ENCODE measurements at regions not wholly inside any gene's neighbourhood (a gene's known extent, or its start where the extent isn't known, plus 50 kb on each side); places are given as distances from the start of the nearest gene placed in this dataset.
"Not testable (repeated sequence)": the region's sequence is repeated elsewhere in the genome, so short reads cannot be mapped to it uniquely, and the experiment has no call there.

- H3K4me2 ChIP-seq (ENCODE audit: low read length): no peak overlapping the region
- H3K27me3 ChIP-seq (ENCODE audit: insufficient read depth, low read depth, low read length): no peaks in the 10 kb centered on the region
- H3K4me3 ChIP-seq (ENCODE audit: low read length): no peak overlapping the region
- no peak overlapping the region for H2AFZ ChIP-seq (ENCODE audit: low read depth, low read length)
- H4K20me1 ChIP-seq (ENCODE audit: insufficient read depth): no peaks in the 10 kb centered on the region
- TF ChIP-seq MXI1 (conservative IDR thresholded peaks at IDR 0.05; ENCODE audit: poor library complexity, severe bottlenecking) (no peak), EP300 (conservative IDR thresholded peaks at IDR 0.05; ENCODE audit: poor library complexity, severe bottlenecking) (no peak), EZH2 (IDR thresholded peaks at IDR 0.05; ENCODE audit: borderline replicate concordance, insufficient read depth, low read length, poor library complexity, severe bottlenecking) (no peak), TAF1 (IDR thresholded peaks at IDR 0.05; ENCODE audit: low read depth) (no peak), POLR2AphosphoS5 (IDR thresholded peaks at IDR 0.05) (no peak), RAD21 (conservative IDR thresholded peaks at IDR 0.05) (no peak), SMC3 (conservative IDR thresholded peaks at IDR 0.05; ENCODE audit: poor library complexity) (no peak), REST (IDR thresholded peaks at IDR 0.05; ENCODE audit: borderline replicate concordance) (no peak)
- TF ChIP-seq, protein P1, sequence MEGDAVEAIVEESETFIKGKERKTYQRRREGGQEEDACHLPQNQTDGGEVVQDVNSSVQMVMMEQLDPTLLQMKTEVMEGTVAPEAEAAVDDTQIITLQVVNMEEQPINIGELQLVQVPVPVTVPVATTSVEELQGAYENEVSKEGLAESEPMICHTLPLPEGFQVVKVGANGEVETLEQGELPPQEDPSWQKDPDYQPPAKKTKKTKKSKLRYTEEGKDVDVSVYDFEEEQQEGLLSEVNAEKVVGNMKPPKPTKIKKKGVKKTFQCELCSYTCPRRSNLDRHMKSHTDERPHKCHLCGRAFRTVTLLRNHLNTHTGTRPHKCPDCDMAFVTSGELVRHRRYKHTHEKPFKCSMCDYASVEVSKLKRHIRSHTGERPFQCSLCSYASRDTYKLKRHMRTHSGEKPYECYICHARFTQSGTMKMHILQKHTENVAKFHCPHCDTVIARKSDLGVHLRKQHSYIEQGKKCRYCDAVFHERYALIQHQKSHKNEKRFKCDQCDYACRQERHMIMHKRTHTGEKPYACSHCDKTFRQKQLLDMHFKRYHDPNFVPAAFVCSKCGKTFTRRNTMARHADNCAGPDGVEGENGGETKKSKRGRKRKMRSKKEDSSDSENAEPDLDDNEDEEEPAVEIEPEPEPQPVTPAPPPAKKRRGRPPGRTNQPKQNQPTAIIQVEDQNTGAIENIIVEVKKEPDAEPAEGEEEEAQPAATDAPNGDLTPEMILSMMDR (IDR thresholded peaks at IDR 0.05; ENCODE audit: poor library complexity, severe bottlenecking): no peak
- H3K79me2 ChIP-seq (replicated peaks; ENCODE audit: insufficient read depth, low read length): no peaks in the 10 kb centered on the region
- no peak overlapping the region for H3K9ac ChIP-seq (ENCODE audit: low read length)
- H3F3A ChIP-seq (ENCODE audit: insufficient read depth, low read length, poor library complexity, severe bottlenecking): no peaks in the 10 kb centered on the region
- no peaks in the 10 kb centered on the region for H3K9me2 ChIP-seq (ENCODE audit: insufficient read depth, low read length)
- no peaks in the 10 kb centered on the region for H3K36me3 ChIP-seq (ENCODE audit: insufficient read depth, low read length)
- no peak overlapping the region for H3K27ac ChIP-seq (ENCODE audit: low read length)
- no peaks in the 10 kb centered on the region for H3K9me3 ChIP-seq (ENCODE audit: low read length)
These were observed 256.8 kb upstream of the SGO1 start for GRCh38 chr3:20442846-20443245.

DNA sequence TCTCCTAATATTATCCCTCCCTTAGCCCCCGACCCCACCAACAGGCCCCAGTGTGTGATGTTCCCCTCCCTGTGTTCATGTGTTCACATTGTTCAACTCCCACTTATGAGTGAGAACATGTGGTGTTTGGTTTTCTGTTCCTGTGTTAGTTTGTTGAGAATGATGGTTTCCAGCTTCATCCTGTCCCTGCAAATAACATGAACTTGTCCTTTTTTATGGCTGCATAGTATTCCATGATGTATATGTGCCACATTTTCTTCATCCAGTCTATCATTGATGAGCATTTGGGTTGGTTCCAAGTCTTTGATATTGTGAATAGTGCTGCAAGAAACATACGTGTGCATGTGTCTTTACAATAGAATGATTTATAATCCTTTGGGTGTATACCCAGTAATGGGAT, 241.3 kb upstream of the SGO1 start:
- H2AFZ ChIP-seq (ENCODE audit: low read depth, low read length); H3K9me3 ChIP-seq (ENCODE audit: low read length); H3F3A ChIP-seq (ENCODE audit: insufficient read depth, low read length, poor library complexity, severe bottlenecking); H3K36me3 ChIP-seq (ENCODE audit: insufficient read depth, low read length); H4K20me1 ChIP-seq (ENCODE audit: insufficient read depth); H3K4me2 ChIP-seq (ENCODE audit: low read length); H3K9ac ChIP-seq (ENCODE audit: low read length); H3K27ac ChIP-seq (ENCODE audit: low read length); H3K9me2 ChIP-seq (ENCODE audit: insufficient read depth, low read length); H3K27me3 ChIP-seq (ENCODE audit: insufficient read depth, low read depth, low read length); H3K79me2 ChIP-seq (replicated peaks; ENCODE audit: insufficient read depth, low read length); H3K4me3 ChIP-seq (ENCODE audit: low read length): not testable (repeated sequence)

DNA sequence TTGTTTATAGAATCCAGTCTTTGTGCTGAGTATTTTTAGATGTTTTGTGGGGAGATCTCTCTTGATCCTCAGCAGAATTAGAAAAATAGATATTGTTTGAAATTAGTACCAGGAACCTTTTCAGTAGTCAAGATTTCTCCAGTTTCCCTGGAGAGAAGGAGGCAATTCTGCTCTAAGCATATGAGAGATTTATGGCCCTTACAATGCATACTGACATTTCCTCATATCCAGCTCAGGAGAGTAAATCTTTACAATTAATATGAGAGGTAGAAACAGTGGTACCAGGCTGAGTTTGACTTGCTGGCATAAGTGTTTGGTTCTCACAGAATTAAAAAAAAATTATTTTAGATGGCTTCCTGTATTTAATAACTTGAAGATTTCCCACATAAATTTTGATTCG, 239.1 kb upstream of the SGO1 start:
- TF ChIP-seq REST (IDR thresholded peaks at IDR 0.05; ENCODE audit: borderline replicate concordance): no peak
- TF ChIP-seq MXI1 (conservative IDR thresholded peaks at IDR 0.05; ENCODE audit: poor library complexity, severe bottlenecking): no peak
- no peak for TF ChIP-seq EZH2 (IDR thresholded peaks at IDR 0.05; ENCODE audit: borderline replicate concordance, insufficient read depth, low read length, poor library complexity, severe bottlenecking)
- no peak for TF ChIP-seq TAF1 (IDR thresholded peaks at IDR 0.05; ENCODE audit: low read depth)
- no peak for TF ChIP-seq SMC3 (conservative IDR thresholded peaks at IDR 0.05; ENCODE audit: poor library complexity)
- no peak for TF ChIP-seq POLR2AphosphoS5 (IDR thresholded peaks at IDR 0.05)
- no peak for TF ChIP-seq RAD21 (conservative IDR thresholded peaks at IDR 0.05)
- no peak for TF ChIP-seq EP300 (conservative IDR thresholded peaks at IDR 0.05; ENCODE audit: poor library complexity, severe bottlenecking)
- Histone ChIP-seq H3K79me2 (replicated peaks; ENCODE audit: insufficient read depth, low read length) (no peaks in the 10 kb centered on the region), H3K9me2 (ENCODE audit: insufficient read depth, low read length) (no peaks in the 10 kb centered on the region), H3K9ac (ENCODE audit: low read length) (no peak overlapping the region), H3K4me2 (ENCODE audit: low read length) (no peak overlapping the region), H2AFZ (ENCODE audit: low read depth, low read length) (no peak overlapping the region), H3K27me3 (ENCODE audit: insufficient read depth, low read depth, low read length) (no peaks in the 10 kb centered on the region), H3F3A (ENCODE audit: insufficient read depth, low read length, poor library complexity, severe bottlenecking) (no peaks in the 10 kb centered on the region), H3K27ac (ENCODE audit: low read length) (no peak overlapping the region), H4K20me1 (ENCODE audit: insufficient read depth) (no peaks in the 10 kb centered on the region), H3K4me3 (ENCODE audit: low read length) (no peak overlapping the region), H3K36me3 (ENCODE audit: insufficient read depth, low read length) (no peaks in the 10 kb centered on the region), H3K9me3 (ENCODE audit: low read length) (no peaks in the 10 kb centered on the region)

Measured in neural cell (in vitro differentiated cells).